ENCODE measurements at regions not wholly inside any gene's neighbourhood (a gene's known extent, or its start where the extent isn't known, plus 50 kb on each side); places are given as distances from the start of the nearest gene placed in this dataset.

- no peaks in the 10 kb centered on the region for H3K36me3 ChIP-seq
- TF ChIP-seq POLR2A (IDR thresholded peaks at IDR 0.05) (no peak), CTCF (IDR thresholded peaks at IDR 0.05) (no peak), EP300 (IDR thresholded peaks at IDR 0.05) (no peak), POLR2AphosphoS5 (IDR thresholded peaks at IDR 0.05) (no peak)
Observed at GRCh38 chr1:166327886-166328285, 161.1 kb upstream of the FAM78B start.

GRCh38 chr1:166328956-166329355 is 162.2 kb upstream of the FAM78B start:
- H3K4me1 ChIP-seq = no peaks in the 10 kb centered on the region
- no peaks in the 10 kb centered on the region for H3K27me3 ChIP-seq
- DNase-seq (ENCODE audit: low spot score in 2 of 2) = no peak
- TF ChIP-seq CTCF (IDR thresholded peaks at IDR 0.05) = no peak
- no peak for TF ChIP-seq EP300 (IDR thresholded peaks at IDR 0.05)
- TF ChIP-seq POLR2A (IDR thresholded peaks at IDR 0.05) = no peak
- TF ChIP-seq POLR2AphosphoS5 (IDR thresholded peaks at IDR 0.05) = no peak
- no peak overlapping the region for H3K4me3 ChIP-seq
- H3K27ac ChIP-seq = no peak overlapping the region
- no peaks in the 10 kb centered on the region for H3K9me3 ChIP-seq
- H3K36me3 ChIP-seq = no peaks in the 10 kb centered on the region
- 73% methylated on average over 1 of the region's 1 CpG for WGBS

More at GRCh38 chr1:166327886-166328285, 161.1 kb upstream of the FAM78B start:
- Histone ChIP-seq H3K27me3 (no peaks in the 10 kb centered on the region), H3K9me3 (no peaks in the 10 kb centered on the region), H3K4me1 (no peaks in the 10 kb centered on the region), H3K27ac (no peak overlapping the region), H3K4me3 (no peak overlapping the region)
- no peak for DNase-seq (ENCODE audit: low spot score in 2 of 2)
- WGBS = 52% methylated on average over 5 of the region's 5 CpGs

GRCh38 chr1:166330096-166330495 is 163.3 kb upstream of the FAM78B start:
- TF ChIP-seq EP300 (IDR thresholded peaks at IDR 0.05) (no peak), POLR2A (IDR thresholded peaks at IDR 0.05) (no peak), POLR2AphosphoS5 (IDR thresholded peaks at IDR 0.05) (no peak), CTCF (IDR thresholded peaks at IDR 0.05) (no peak)
- no peak for DNase-seq (ENCODE audit: low spot score in 2 of 2)
- WGBS = 67% methylated on average over 1 of the region's 1 CpG

GRCh38 chr1:166338105-166338504 is 171.3 kb upstream of the FAM78B start:
- no peak for TF ChIP-seq POLR2A (IDR thresholded peaks at IDR 0.05)
- TF ChIP-seq EP300 (IDR thresholded peaks at IDR 0.05) = no peak
- no peak for TF ChIP-seq CTCF (IDR thresholded peaks at IDR 0.05)
- no peak for TF ChIP-seq POLR2AphosphoS5 (IDR thresholded peaks at IDR 0.05)
- WGBS = 83% methylated on average over 2 of the region's 2 CpGs
- Histone ChIP-seq H3K36me3 (no peaks in the 10 kb centered on the region), H3K4me1 (no peaks in the 10 kb centered on the region), H3K27me3 (no peaks in the 10 kb centered on the region), H3K9me3 (no peaks in the 10 kb centered on the region), H3K4me3 (no peak overlapping the region), H3K27ac (no peak overlapping the region)
- DNase-seq (ENCODE audit: low spot score in 2 of 2) = no peak

More at GRCh38 chr1:166330096-166330495, 163.3 kb upstream of the FAM78B start:
- no peaks in the 10 kb centered on the region for H3K4me1 ChIP-seq
- H3K9me3 ChIP-seq = no peaks in the 10 kb centered on the region
- H3K4me3 ChIP-seq = no peak overlapping the region
- H3K27ac ChIP-seq = no peak overlapping the region
- no peaks in the 10 kb centered on the region for H3K36me3 ChIP-seq
- H3K27me3 ChIP-seq = no peaks in the 10 kb centered on the region

- Histone ChIP-seq H3K4me3 (no peak overlapping the region), H3K27me3 (no peaks in the 10 kb centered on the region), H3K9me3 (no peaks in the 10 kb centered on the region), H3K27ac (no peak overlapping the region), H3K4me1 (no peaks in the 10 kb centered on the region), H3K36me3 (no peaks in the 10 kb centered on the region)
- TF ChIP-seq POLR2AphosphoS5 (IDR thresholded peaks at IDR 0.05) (no peak), CTCF (IDR thresholded peaks at IDR 0.05) (no peak), POLR2A (IDR thresholded peaks at IDR 0.05) (no peak), EP300 (IDR thresholded peaks at IDR 0.05) (no peak)
- no peak for DNase-seq (ENCODE audit: low spot score in 2 of 2)
Observed at GRCh38 chr1:166340709-166341108, 173.9 kb upstream of the FAM78B start.
